GM23248 (cell line): ENCODE measurements at regions not wholly inside any gene's neighbourhood (a gene's known extent, or its start where the extent isn't known, plus 50 kb on each side); places are given as distances from the start of the nearest gene placed in this dataset.

ENCODE experiments used
- DNase-seq: peaks from one replicate; pipeline ENCODE4 v3.0.0-alpha.2; 2015
- H2AFZ ChIP-seq: fragments of 200-600 bp; sonication (generic); 2 replicates; pipeline ENCODE4 v1.6.1; 2016; ENCODE audit warnings: antibody characterized with exemption
- H3F3A ChIP-seq: fragments of 200-600 bp; sonication (generic); 2 replicates; pipeline ENCODE4 v1.6.1; 2016; ENCODE audit warnings: mild to moderate bottlenecking, antibody characterized with exemption, mixed run types; ENCODE audit not compliant: insufficient read depth
- H3K27ac ChIP-seq: fragments of 200-600 bp; sonication (generic); 2 replicates; pipeline ENCODE4 v1.5.1; 2016; ENCODE audit warnings: mild to moderate bottlenecking
- H3K27me3 ChIP-seq: fragments of 200-600 bp; sonication (generic); replicated peaks from 2 replicates; pipeline ENCODE4 v1.6.1; 2016; ENCODE audit warnings: mild to moderate bottlenecking; ENCODE audit not compliant: insufficient read depth
- H3K36me3 ChIP-seq: fragments of 200-600 bp; sonication (generic); 2 replicates; pipeline ENCODE4 v1.6.1; 2016; ENCODE audit warnings: low read depth, mild to moderate bottlenecking
- H3K4me1 ChIP-seq: fragments of 200-600 bp; sonication (generic); 2 replicates; pipeline ENCODE4 v1.6.1; 2016; ENCODE audit warnings: mild to moderate bottlenecking; ENCODE audit not compliant: insufficient read depth
- H3K4me2 ChIP-seq: fragments of 200-600 bp; sonication (generic); one replicate; pipeline ENCODE4 v1.6.1; 2016; ENCODE audit warnings: mild to moderate bottlenecking; ENCODE audit not compliant: unreplicated experiment
- H3K4me3 ChIP-seq: fragments of 200-600 bp; sonication (generic); 2 replicates; pipeline ENCODE4 v1.5.1; 2016; ENCODE audit warnings: mild to moderate bottlenecking
- H3K79me2 ChIP-seq: fragments of 200-600 bp; sonication (generic); 2 replicates; pipeline ENCODE4 v1.6.1; 2016; ENCODE audit warnings: mild to moderate bottlenecking; ENCODE audit not compliant: insufficient read depth
- H3K9ac ChIP-seq: fragments of 200-600 bp; sonication (generic); 2 replicates; pipeline ENCODE4 v1.6.1; 2016; ENCODE audit warnings: mild to moderate bottlenecking
- H3K9me2 ChIP-seq: fragments of 200-600 bp; sonication (generic); 2 replicates; pipeline ENCODE4 v1.6.1; 2016; ENCODE audit warnings: mixed run types, mild to moderate bottlenecking, moderate library complexity; ENCODE audit not compliant: insufficient read depth
- H3K9me3 ChIP-seq: fragments of 200-600 bp; sonication (generic); one replicate; pipeline ENCODE4 v1.6.1; 2017; ENCODE audit warnings: low read depth
- H4K20me1 ChIP-seq: fragments of 200-600 bp; sonication (generic); 2 replicates; pipeline ENCODE4 v1.6.0; 2016; ENCODE audit not compliant: insufficient read depth
- EZH2 ChIP-seq: fragments of 200-600 bp; sonication (generic); IDR thresholded peaks from 2 replicates; pipeline ENCODE4 v1.6.1; 2018; ENCODE audit warnings: antibody characterized with exemption, mild to moderate bottlenecking; ENCODE audit not compliant: insufficient read depth, poor library complexity, severe bottlenecking
- EZH2phosphoT487 ChIP-seq: fragments of 200-600 bp; sonication (generic); IDR thresholded peaks from 2 replicates; pipeline ENCODE4 v1.6.1; 2018; ENCODE audit warnings: antibody characterized with exemption, moderate library complexity, mild to moderate bottlenecking, low read depth; ENCODE audit not compliant: insufficient read depth
- WGBS, 2 experiments: methylation state at CpG; one replicate each; pipeline ENCODE4 v1.1.6; 2015 to 2017; ENCODE audit warnings: low lambda C conversion rate in 2 of 2, low coverage in 1 of 2; ENCODE audit errors: missing lambda C conversion rate in 2 of 2; 5-methylcytosine and 5-hydroxymethylcytosine counted together
- in situ Hi-C: fragments of 300-500 bp; cut with MboI; formaldehyde crosslinking; loops from 2 replicates; pipeline ENCODE4 v1.15.0; 2020

DNA sequence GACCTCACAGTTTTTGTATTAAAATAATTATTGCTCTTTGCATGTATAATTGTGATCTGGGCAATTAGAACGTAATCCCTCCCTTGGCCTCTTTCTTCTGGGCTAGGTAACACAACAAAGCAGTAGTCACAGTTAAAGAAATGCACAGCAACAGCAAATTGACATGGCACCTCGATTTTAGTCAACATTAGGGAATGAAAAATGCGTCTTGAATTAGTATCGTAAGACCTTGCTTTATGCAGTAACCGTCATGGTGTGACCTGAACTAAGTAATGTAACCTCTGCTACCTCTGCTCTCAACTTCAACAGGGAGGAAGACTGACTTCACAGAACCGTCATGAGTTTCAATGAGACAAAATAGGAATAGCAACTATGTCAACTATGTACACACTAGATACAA is 265.4 kb upstream of the MAF start:
- no peaks in the 10 kb centered on the region for H4K20me1 ChIP-seq
- no peak overlapping the region for H3K9ac ChIP-seq
- no peaks in the 10 kb centered on the region for H3K9me3 ChIP-seq
- H3K4me1 ChIP-seq = no peaks in the 10 kb centered on the region
- H3K36me3 ChIP-seq = no peaks in the 10 kb centered on the region
- H3K9me2 ChIP-seq = no peaks in the 10 kb centered on the region
- no peak overlapping the region for H3K4me3 ChIP-seq
- in situ Hi-C loops = no loop called here
- H2AFZ ChIP-seq = no peak overlapping the region
- H3K79me2 ChIP-seq = no peaks in the 10 kb centered on the region
- no peak overlapping the region for H3K4me2 ChIP-seq
- DNase-seq = no peak
- H3K27ac ChIP-seq = no peak overlapping the region
- H3K27me3 ChIP-seq = no peaks in the 10 kb centered on the region
- 30 to 36% methylated on average over 6 of the region's 6 CpGs for WGBS, 2 experiments
- TF ChIP-seq EZH2 = no peak
- no peak for TF ChIP-seq EZH2phosphoT487
- H3F3A ChIP-seq = no peaks in the 10 kb centered on the region

DNA sequence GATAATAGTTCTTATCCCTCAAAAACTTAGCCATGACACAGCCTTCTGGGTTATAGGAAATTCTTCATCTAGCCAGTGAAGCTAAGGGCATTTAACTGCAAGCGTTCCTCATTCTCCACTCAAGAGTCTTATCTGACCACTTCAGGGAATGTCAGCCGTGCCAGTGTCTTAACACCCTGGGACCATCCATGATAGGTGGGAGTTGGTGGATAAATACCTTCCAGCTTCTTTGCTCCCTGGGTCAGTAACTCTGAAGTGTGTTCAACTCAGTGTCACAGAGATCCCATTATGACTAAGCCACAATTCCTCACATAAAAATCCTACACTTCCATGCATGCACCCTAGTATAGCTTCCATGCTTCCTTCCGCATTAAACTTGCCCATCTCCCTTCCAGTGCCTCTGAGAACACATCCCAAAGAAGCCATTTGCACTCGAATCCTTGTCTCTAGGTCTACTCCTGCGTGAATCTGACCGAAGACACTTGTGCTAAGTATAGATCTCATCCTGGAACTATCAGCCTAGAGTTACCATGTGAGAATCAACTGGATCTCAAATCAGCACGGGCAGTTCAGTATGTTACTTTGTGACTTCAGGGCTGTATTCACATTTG is 264.3 kb upstream of the MAF start:
- H3K27ac ChIP-seq = no peak overlapping the region
- WGBS, 2 experiments = 42 to 45% methylated on average over 7 of the region's 7 CpGs

DNA sequence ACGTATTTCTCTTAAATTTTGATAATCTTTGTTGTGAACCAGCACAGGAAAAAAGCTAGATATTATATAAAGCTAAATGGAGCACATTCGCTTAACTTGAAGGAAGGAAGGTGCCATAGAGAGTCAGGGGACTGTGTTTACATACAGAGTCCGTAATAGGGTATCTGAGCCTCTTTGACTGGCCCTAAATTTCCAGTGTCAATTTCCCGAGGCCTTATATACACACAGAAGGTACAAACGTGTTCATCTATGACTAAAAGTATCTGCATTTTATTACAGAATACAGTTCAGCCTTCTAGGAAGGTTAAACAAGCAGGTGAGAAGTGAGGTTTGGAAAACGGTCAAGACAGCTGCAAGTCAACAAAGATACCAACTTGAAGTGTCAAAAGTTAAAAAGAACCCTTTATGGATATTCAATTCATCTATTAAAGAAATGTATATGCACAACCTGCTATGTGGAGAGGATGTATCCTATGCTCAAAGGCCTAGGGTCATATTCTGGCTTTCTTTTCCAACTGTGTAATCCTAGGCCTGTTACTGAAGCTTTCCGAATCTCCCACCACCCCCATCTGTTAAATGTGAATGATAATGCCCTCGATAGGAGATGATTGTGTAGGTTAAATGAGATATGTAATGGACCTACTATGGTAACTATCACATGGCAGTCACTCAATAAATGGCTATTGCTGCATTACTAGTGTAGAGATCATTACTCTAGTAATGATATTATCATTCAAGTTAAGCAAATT is 263.7 kb upstream of the MAF start:
- no peak overlapping the region for H2AFZ ChIP-seq
- H3K36me3 ChIP-seq = no peaks in the 10 kb centered on the region
- no peaks in the 10 kb centered on the region for H3K9me2 ChIP-seq
- H3K9ac ChIP-seq = no peak overlapping the region
- H4K20me1 ChIP-seq = no peaks in the 10 kb centered on the region
- TF ChIP-seq EZH2phosphoT487 = no peak
- TF ChIP-seq EZH2 = no peak
- H3K4me3 ChIP-seq = no peak overlapping the region
- no peaks in the 10 kb centered on the region for H3K9me3 ChIP-seq
- no peak overlapping the region for H3K4me2 ChIP-seq
- no peaks in the 10 kb centered on the region for H3F3A ChIP-seq
- H3K79me2 ChIP-seq = no peaks in the 10 kb centered on the region
- 23% methylated on average over 8 of the region's 8 CpGs for WGBS, 2 experiments
- no peak for DNase-seq
- in situ Hi-C loops = no loop called here
- no peak overlapping the region for H3K27ac ChIP-seq
- H3K27me3 ChIP-seq = no peaks in the 10 kb centered on the region
- H3K4me1 ChIP-seq = no peaks in the 10 kb centered on the region

More for the DNA sequence above, 264.3 kb upstream of the MAF start:
- Histone ChIP-seq H3K4me1 (no peaks in the 10 kb centered on the region), H3K79me2 (no peaks in the 10 kb centered on the region), H3K9ac (no peak overlapping the region), H3K9me2 (no peaks in the 10 kb centered on the region), H3K4me3 (no peak overlapping the region), H3K36me3 (no peaks in the 10 kb centered on the region), H3F3A (no peaks in the 10 kb centered on the region), H3K27me3 (no peaks in the 10 kb centered on the region), H2AFZ (no peak overlapping the region), H4K20me1 (no peaks in the 10 kb centered on the region), H3K4me2 (no peak overlapping the region), H3K9me3 (no peaks in the 10 kb centered on the region)
- in situ Hi-C loops = no loop called here
- no peak for TF ChIP-seq EZH2
- no peak for TF ChIP-seq EZH2phosphoT487
- DNase-seq = no peak

DNA sequence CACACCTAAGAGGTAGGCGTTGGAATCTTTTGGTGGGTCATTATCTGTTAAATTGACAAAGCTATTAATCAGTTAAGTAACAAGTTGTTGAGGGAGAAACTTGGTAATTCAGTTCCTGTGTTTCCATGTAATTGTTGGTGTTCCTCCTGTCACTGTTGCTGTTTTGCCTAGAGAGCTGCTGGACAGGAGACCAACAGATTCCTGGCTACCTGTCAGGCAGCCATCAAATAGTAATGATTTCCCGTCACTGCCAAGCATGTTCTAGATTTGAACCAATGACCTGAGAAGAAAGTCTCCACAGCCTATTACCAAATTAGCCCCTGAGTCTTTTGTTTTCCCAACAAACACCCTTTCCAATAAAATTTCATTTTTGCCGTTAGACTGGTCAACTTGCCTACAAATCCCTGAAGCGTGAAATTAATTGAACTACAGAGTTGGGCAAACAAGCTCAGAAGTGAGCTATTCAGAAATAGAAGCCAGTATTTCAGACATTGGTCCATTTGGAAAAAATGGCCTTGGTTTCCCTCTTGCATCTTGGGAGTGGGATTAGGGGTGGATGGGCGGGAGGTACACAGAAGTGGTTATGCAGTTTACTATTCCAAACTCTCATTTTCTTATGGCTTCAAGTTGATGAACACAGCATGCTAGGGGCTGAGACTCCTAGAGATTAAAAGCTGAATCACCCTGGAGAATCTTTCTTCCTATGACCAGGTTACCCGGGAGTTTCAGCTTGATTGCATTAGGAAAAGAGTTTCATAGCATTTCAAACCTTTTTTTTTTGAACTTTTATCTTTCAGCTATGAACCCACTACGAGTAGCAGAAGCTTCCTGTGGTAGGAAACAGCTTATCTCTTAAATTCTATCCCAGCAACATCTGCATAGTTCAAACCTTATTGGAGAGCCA is 262.8 kb upstream of the MAF start:
- no peaks in the 10 kb centered on the region for H3F3A ChIP-seq
- WGBS, 2 experiments = 38 to 41% methylated on average over 7 of the region's 7 CpGs
- in situ Hi-C loops = no loop called here
- H3K4me1 ChIP-seq = no peaks in the 10 kb centered on the region
- H3K36me3 ChIP-seq = no peaks in the 10 kb centered on the region
- no peak overlapping the region for H3K9ac ChIP-seq
- no peaks in the 10 kb centered on the region for H3K9me3 ChIP-seq
- H3K27me3 ChIP-seq = no peaks in the 10 kb centered on the region
- no peak overlapping the region for H3K27ac ChIP-seq
- H4K20me1 ChIP-seq = no peaks in the 10 kb centered on the region
- H2AFZ ChIP-seq = no peak overlapping the region
- no peak for DNase-seq
- H3K79me2 ChIP-seq = no peaks in the 10 kb centered on the region
- no peaks in the 10 kb centered on the region for H3K9me2 ChIP-seq
- TF ChIP-seq EZH2 = no peak
- TF ChIP-seq EZH2phosphoT487 = no peak
- no peak overlapping the region for H3K4me3 ChIP-seq
- H3K4me2 ChIP-seq = no peak overlapping the region
